ENCODE measurements at regions not wholly inside any gene's neighbourhood (a gene's known extent, or its start where the extent isn't known, plus 50 kb on each side); places are given as distances from the start of the nearest gene placed in this dataset.

DNA sequence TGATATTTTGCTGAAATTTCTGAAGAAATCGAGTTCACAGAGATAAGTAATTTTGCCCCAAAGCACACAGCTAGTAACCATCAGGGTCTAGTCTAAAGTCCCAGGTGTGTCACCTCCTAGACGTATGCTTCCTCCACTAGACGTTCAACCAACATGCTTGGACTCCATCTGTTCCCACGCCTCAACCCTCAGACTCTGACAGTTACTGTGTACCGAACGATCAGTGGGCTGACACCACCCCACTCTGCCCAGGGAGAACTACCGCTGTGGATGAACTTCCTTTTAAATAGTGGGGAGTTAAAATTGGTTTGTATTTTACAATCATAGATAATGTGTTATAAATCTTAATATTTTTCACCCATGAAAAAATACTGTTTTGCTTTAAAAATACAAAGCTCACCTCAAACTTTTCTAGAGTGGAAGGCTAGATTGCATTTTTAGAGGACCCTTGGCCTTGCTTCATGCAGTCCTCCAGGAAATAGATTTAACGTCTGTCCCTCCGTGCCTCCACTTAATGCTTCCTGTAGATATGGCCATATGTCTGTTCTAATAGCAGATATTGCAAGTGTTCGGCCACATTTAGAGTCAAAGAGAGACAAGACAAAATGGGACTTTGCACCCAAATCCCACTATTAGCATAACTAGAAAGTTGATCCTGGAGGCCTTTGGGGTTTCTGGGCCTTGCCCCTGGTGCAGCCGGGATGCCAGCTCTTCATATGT lies 91.4 kb upstream of the ZPBP start:
- no peak for ATAC-seq (ENCODE audit: low read depth)

More for the DNA sequence above, 91.4 kb upstream of the ZPBP start:
- H3K4me2 ChIP-seq (ENCODE audit: low read depth, low read length): no peak overlapping the region
- H3K27me3 ChIP-seq (ENCODE audit: control insufficient read depth, insufficient read depth, low read length): no peaks in the 10 kb centered on the region
- H3K4ac ChIP-seq (ENCODE audit: low read depth, low read length): no peak overlapping the region
- no peaks in the 10 kb centered on the region for H3K79me1 ChIP-seq (ENCODE audit: low read depth in 1 of 2, low read length in 2 of 2)
- no peak overlapping the region for H2BK5ac ChIP-seq (ENCODE audit: low read depth, low read length, poor library complexity, severe bottlenecking)
- TF ChIP-seq RCOR1 (IDR thresholded peaks at IDR 0.05; ENCODE audit: insufficient replicate concordance, low read length) (no peak), CEBPB (IDR thresholded peaks at IDR 0.05; ENCODE audit: low read depth, low read length) (no peak), FOS (IDR thresholded peaks at IDR 0.05; ENCODE audit: low read depth, low read length) (no peak), BHLHE40 (IDR thresholded peaks at IDR 0.05; ENCODE audit: low read depth, low read length) (no peak), POLR2A (IDR thresholded peaks at IDR 0.05; ENCODE audit: low read depth, low read length) (no peak), SMC3 (IDR thresholded peaks at IDR 0.05; ENCODE audit: low read depth, low read length) (no peak), MAFK (IDR thresholded peaks at IDR 0.05; ENCODE audit: low read depth, low read length) (no peak), ELK1 (IDR thresholded peaks at IDR 0.05; ENCODE audit: borderline replicate concordance, low read depth, low read length) (no peak)
- H3K56ac ChIP-seq (ENCODE audit: extremely low read depth, insufficient read depth, low read length): no peak overlapping the region
- H4K8ac ChIP-seq (ENCODE audit: low read depth in 2 of 2, low read length in 2 of 2): no peak overlapping the region
- H3K4me3 ChIP-seq (ENCODE audit: insufficient read depth, low read depth, low read length): no peak overlapping the region
- H2AK9ac ChIP-seq (replicated peaks; ENCODE audit: low read depth, low read length, poor library complexity): no peak overlapping the region
- H3K4me1 ChIP-seq (ENCODE audit: control insufficient read depth, insufficient read depth, low read length): no peaks in the 10 kb centered on the region
- BruUV-seq (replicated peaks): no TSS peak
- H3K14ac ChIP-seq (replicated peaks; ENCODE audit: low read depth, low read length): no peak overlapping the region
- WGBS, 2 experiments (ENCODE audit: extremely low coverage in 2 of 2, insufficient read length in 1 of 2): 50% methylated on average over 2 of the region's 11 CpGs; no CpG with 5 or more reads in 1 of the 2 experiments
- ChIA-PET CTCF (interaction anchor here (0.7 kb wide), 1 partner anchor 21 kb away, joined by 4 read pairs; no protein-coding TSS in a partner anchor), POLR2A (ENCODE audit: unreplicated experiment) (no interaction called here)
- no peak overlapping the region for H3K27ac ChIP-seq (ENCODE audit: insufficient read depth, low read length)
- no peak overlapping the region for H3K23ac ChIP-seq (ENCODE audit: low read depth, low read length)
- no peak overlapping the region for H4K91ac ChIP-seq (ENCODE audit: insufficient read depth, low read depth, low read length)
- H4K20me1 ChIP-seq (ENCODE audit: insufficient read depth, low read length): no peaks in the 10 kb centered on the region
- no peak for DNase-seq
- H2BK120ac ChIP-seq (ENCODE audit: low read depth, low read length): no peak overlapping the region
- H3K36me3 ChIP-seq (ENCODE audit: control insufficient read depth, insufficient read depth, low read length): no peaks in the 10 kb centered on the region
- H3K9ac ChIP-seq (ENCODE audit: low read depth, low read length): no peak overlapping the region
- H2AK5ac ChIP-seq (ENCODE audit: low read depth, low read length): no peak overlapping the region
- H2AFZ ChIP-seq (replicated peaks; ENCODE audit: low read length, poor library complexity): no peak overlapping the region
- intact Hi-C loops (cut with micrococcal nuclease) (no loop called here), dilution Hi-C loops (cut with HindIII; ENCODE audit: low sequenced_read_pairs, unreplicated experiment) (no loop called here), in situ Hi-C loops (cut with MboI; ENCODE audit: low sequenced_read_pairs) (no loop called here)
- no peak overlapping the region for H2BK20ac ChIP-seq (ENCODE audit: low read depth, low read length)
- H4K5ac ChIP-seq (ENCODE audit: low read depth, low read length): no peak overlapping the region
- H3K9me1 ChIP-seq (ENCODE audit: insufficient read depth, low read length): no peaks in the 10 kb centered on the region
- H3K9me3 ChIP-seq (ENCODE audit: control insufficient read depth, insufficient read depth, low read length): peaks cover 3% of the 10 kb centered on the region
- no peak overlapping the region for H3K18ac ChIP-seq (ENCODE audit: low read depth, low read length)
- H2BK15ac ChIP-seq (ENCODE audit: low read depth, low read length): no peak overlapping the region
